ENCODE measurements at regions not wholly inside any gene's neighbourhood (a gene's known extent, or its start where the extent isn't known, plus 50 kb on each side); places are given as distances from the start of the nearest gene placed in this dataset.

GRCh38 chr11:20247591-20248007, 87.3 kb upstream of the DBX1 start:
- no peak for TF ChIP-seq CTCF (IDR thresholded peaks at IDR 0.05; ENCODE audit: insufficient read depth, low read length, poor library complexity, severe bottlenecking)
- no peak for TF ChIP-seq EZH2phosphoT487 (conservative IDR thresholded peaks at IDR 0.05; ENCODE audit: low read length)
